Renal cortex interstitium (tissue), 11 donors: ENCODE measurements at regions not wholly inside any gene's neighbourhood (a gene's known extent, or its start where the extent isn't known, plus 50 kb on each side); places are given as distances from the start of the nearest gene placed in this dataset.
A peak's percentile ranks its signal among the peaks of the same experiment; 100 is the strongest.

Experiments used
- DNase-seq, 11 donors: peaks; one replicate each; pipeline ENCODE4 v3.0.0-alpha.2; 2013; ENCODE audit warnings: low read depth in 9 of 11, low spot score in 4 of 11; ENCODE audit errors: extremely low read depth in 1 of 11

DNA sequence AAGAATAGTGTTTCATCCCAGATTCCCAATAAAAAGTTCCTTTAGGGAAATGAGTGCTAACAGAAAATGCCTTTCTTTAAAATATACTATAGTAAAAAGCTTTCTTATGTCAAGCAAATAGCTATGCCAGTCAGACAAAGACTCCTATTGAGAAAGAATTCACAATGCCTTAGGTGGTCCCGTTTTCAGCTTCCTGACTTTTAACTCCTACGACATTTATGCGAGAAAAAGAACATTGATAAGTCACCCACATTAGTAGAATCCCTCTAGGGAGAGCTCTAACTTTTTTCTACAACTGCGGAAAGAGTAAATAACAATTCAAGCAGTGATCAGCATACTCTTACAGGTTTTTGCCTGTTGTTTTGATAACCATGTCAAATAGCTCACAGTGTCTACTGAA lies 750.8 kb upstream of the ACVR2A start:
- no peak for DNase-seq

DNA sequence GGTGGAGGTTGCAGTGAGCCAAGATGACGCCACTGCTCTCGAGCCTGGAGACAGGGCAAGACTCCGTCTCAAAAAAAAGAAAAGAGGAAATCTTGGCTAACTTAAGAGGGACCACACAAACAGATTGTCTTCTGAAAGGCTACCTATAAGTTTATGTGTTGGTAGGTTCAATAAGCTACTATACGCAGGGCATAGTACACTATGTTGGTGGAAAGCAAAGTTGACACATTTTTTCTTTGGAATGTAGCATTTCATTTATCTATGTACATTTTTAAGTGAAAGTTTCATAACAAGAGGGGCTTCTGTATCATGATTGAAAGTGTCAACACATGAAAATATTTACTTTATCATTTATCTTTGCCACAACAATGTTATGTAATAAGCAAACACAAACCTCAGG lies 752.6 kb upstream of the ACVR2A start:
- DNase-seq: no peak

DNA sequence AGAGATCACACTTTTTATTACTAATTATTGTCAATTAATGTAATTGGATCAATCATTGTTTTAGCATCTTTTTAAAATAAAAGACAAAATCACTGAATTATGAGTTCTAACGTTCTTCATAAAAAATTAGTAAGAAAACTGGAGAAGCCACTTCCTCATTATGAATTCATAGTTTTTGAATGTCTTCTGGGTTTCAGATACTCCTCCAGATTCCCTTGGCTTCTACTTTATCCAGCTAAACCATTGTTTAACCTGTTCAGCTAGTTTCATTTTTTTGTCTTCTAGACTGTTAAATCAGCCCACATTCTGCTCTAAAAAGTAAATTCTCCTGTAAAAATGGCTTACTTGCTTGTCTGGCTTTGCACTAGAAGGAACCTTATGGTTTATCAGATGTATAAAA lies 753.4 kb upstream of the ACVR2A start:
- DNase-seq: no peak

DNA sequence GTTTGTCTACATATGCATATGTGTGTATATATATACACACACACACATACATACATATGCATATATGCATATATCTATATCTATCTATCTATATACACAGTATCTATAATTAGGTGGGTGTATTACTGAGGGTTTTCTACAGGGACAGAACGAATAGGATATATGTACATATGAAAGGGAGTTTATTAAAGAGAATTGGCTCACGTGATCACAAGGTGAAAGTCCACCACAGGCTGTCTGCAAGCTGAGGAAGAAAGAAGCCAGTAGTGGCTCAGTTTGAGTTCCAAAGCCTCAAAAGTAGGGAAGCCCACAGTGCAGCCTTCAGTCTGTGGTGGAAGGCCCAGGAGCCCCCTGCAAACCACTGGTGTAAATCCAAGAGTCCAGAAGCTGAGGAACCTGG lies 756.0 kb upstream of the ACVR2A start:
- no peak for DNase-seq

DNA sequence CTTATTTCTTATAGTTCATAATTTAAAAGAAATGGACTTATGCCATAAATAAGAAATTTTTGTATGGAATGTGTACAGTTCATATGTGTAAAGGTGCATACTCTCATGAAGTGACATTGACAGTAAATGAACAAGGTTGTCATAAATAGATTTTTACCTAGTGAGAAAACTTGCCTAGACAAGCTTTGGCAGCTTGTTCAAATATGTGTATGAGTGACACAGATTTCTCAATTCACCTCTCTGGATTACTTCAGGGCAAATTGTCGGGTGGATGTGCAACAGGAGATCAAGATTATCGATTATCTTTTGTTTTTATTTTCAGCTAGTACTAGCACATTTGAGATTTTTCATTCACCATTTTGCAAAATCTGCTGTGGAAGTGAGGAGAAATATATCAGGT lies 758.1 kb upstream of the ACVR2A start:
- DNase-seq: no peak

DNA sequence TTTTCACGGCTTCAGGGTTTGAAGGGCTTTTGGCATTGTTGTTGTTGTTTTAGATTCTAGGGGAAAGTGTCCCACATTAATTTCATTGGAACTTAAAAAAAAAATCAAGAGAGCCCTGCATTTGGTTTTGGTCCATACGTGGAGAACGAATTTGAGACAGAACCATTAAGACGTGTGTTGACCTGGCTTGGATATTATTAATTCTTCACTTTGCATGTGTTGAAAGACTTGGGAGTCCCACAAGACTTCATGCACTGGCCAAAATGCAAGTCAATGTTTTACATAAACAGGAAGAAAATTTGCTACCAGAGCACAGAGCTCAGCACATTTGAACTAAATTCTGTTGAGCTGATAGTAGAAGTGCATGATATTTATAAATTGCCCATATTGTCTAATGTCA lies 761.2 kb upstream of the ACVR2A start:
- DNase-seq: no peak

DNA sequence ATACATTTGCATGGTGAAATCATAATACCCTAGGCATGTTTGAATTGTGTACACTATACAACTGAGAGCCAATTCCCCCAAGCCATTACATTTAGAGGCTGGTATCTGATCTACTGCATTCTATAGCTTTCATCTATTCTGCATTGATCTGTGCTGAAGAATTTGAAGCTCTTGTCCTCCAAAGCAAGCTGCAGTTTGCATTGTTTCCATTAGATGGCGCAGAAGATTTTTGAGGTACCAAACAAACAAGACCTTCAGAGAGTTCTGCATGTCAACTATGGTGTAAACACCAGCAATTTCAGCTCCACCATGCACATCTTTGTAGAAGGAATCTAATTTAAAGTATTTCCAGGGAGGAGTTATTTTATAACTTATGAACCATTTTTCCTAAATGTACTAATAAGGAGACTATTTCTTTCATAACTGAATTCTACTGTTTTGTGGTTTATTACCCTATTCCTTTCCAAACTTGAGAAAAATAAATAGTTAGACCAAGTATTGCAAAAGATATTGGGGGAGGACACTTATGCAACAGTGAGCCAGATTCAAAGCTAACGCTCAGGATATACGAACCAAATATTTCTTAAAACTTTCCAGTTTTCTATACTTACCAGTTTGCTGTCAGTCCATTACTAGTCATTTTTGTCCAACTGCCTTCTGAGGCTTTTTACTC lies 761.8 kb upstream of the ACVR2A start:
- DNase-seq: peak; percentile 44 to 67 (median 56)

DNA sequence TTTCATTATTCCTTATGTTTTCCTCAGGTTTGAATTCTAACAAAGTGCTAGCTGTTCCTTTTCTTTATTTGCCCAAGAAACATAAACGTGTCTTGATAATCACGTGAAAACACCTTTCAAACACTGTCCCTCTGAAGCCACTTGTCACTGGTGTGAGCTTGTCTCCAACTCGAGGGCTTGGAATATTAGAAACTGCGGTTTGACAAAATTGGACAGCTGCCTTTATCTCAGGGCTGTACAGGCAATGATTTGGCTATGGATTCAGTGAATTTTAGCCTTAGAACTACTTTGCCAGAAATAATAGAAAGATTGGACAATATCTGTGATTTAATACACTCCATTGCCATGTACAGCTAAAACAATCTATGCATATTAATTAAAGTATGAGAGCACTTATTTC lies 763.0 kb upstream of the ACVR2A start:
- no peak for DNase-seq

DNA sequence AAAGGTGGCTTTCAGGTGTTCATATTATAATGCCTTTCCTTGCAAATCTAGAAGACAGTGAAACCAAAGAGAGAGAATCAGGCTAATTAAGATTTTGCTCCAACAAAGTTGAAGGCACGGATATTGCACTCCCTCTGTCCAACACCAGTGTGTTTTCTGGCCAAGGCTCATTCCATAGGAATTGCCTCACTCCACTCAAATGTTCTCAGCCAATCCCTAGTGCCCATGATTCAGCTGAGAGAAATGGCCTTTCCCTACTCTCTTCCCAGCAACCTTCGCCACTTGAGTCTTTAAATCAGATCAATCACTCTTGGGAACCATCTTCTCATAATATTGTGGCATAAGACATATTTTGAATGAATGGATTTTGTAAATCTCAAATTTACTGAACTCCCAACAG lies 768.2 kb upstream of the ACVR2A start:
- no peak for DNase-seq

DNA sequence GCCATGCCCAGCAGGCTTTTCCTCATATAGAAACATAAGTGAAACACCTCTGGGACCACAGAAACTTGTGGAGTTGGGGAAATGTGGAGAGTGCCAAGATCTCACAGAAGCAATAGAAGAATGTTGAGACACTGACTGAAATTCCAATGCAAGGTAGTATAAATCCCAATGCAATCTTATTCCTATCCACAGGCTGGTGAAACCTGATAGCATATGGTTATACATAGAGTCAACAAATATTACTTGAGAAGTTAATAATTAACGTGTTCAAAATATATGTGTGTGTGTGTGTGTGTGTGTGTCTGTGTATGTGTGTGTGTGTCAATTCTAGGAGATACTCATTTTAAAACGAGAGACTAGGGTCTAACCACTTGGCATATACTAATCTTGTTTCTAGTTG lies 776.8 kb upstream of the ACVR2A start:
- no peak for DNase-seq

DNA sequence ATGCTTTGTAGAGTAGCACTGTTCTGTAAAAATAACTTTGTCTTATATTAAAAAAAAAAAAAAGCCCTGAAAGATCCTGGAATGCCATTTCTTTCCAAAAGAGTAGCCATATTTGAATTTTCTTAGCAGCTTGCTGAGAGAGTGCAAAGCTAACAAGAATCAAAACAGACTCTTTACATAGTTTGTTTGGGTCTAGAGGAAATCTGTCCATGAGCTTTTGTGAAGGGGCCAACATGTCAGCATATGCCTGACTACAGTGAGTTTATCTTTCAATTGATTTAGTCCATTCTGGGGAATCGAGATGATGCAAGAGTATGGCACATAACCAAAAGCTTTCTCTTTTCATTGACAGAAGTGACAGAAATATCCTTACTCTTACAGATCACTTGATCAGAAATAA lies 777.7 kb upstream of the ACVR2A start:
- no peak for DNase-seq

DNA sequence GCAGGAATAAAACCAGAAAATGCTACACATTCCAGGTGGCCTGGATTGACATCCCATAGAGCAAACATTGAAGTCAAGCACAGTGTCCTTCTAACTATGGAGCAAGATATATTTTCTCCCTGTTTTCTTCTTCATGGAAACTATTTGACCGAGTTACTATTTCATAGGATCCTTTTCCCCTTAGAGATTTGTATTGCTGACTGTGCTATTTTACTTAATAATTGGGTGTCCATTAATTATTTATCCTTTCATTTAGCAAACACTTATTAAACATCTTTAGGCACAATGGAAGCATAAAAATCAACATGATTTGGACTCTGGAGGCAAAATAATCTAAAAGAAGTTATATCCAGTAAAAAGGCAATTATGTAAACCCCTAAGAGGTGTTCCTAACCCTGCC lies 782.8 kb upstream of the ACVR2A start:
- DNase-seq: no peak

DNA sequence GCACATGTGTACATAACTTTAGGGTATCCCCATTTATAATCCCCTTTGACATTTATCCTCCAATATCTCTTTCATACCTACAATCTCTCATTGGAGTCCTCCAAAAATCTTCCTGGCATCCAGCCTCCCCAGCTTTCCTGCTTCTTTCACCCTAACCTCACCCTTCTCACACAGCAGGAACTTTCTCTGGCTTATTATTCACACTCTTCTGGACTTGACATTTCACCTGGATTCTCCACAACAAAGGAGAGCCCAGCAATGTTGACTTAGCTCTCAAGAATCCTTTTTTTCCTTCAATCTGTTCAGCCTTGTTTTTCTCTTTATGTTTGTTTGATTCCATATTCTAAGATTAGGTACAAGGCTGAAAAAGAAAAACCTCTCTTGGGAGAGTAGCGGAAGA lies 783.6 kb upstream of the ACVR2A start:
- DNase-seq: no peak

DNA sequence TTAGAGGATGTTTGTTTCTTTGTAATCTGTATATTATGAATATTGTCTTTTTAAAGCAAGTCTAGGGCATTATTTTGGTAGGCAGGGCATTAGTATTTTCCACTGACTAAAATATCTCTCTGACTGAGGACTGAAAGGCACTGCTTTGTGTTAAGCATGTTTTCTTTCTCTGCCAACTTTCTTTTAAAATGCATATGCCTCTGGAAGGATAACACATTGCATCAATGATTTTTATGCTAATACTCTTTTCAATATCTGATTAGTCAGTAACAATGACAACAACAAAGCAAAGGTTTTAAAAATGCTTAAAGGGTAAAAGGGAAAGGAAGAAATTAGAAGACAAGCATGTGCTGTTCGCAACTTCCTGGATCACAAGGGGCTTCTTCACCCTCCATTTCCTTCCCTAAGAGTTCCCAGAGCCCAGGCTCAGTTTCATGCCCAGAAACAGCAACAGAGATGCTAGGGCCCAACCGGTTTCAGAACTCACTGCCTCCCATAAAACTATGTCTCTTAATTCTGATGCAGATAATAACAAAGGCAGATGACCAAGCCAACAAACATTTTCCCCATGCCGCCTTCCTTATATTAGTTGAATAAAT lies 786.8 kb upstream of the ACVR2A start:
- DNase-seq: no peak

DNA sequence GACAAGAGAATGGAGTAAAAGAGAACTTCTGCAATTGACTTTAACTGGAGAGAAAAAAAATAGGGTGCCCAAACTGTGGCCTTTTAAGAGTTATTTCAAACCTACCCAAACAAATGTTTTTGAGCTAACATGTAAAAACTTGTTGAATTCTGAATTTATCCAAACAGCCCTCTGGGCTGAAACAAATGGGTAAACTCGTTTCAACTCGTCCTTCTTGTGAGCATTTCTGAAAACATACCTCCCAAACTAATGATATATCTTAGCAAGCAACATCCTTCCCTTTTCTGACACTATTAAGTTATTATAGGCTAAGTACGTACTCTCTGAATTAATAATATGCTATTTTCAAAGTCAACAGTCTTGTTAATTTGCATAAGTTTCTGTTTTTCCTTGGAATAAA lies 793.0 kb upstream of the ACVR2A start:
- DNase-seq: no peak

DNA sequence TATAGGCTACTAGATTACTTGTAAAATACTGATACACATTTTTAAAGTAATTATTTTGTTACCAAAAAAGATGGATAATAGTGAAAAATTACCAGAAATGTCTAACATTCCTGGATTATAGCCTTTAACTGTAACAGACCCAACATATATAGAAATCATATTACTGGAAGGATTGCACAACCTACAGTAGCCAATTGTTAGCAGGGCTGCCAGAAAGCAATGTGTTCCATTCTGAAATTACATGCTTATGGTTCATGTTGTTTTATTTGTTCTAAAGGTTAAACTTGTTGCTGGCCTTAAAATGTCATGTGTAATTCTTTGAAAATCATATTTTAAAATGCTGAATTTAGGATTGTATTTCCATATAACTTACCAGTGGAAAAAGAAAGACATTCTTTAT lies 793.6 kb upstream of the ACVR2A start:
- no peak for DNase-seq

DNA sequence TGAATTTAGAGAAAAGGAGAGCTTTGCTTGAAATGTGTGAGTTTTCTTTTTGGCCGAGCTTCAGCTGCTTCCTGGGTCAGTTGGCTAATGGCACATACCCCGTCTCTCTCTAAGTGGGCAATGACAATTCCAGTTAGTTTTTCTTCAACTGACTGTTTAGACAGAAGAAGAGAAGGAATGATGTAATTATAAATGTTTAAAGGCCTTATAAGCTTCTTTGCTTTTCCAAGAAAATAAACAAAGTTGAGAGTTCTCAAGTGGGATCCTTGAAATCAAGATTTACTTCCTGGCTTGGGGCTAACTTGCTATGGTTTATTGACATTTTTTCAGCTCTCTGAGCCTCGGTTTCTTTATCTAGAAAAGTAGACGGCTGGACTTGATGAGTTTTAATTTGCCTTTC lies 794.9 kb upstream of the ACVR2A start:
- no peak for DNase-seq

DNA sequence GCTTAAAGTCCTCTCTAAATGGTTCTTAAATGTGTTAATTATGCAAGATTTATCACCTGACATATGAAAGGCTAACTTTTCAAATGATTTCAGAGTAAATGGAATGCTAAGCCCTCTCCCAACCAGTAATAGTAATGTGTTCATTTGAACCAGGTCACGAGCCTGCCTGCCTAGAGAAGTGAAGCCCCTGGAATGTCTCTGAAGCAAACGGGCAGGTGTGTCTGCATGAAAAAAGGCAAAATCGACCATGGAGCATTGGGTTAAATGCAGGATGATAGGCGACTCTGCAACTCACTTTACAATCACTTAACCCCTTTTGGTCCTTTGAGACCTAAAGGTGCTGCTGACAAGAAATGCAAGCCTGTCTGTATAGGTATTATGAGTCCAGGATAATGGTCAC lies 798.4 kb upstream of the ACVR2A start:
- no peak for DNase-seq

DNA sequence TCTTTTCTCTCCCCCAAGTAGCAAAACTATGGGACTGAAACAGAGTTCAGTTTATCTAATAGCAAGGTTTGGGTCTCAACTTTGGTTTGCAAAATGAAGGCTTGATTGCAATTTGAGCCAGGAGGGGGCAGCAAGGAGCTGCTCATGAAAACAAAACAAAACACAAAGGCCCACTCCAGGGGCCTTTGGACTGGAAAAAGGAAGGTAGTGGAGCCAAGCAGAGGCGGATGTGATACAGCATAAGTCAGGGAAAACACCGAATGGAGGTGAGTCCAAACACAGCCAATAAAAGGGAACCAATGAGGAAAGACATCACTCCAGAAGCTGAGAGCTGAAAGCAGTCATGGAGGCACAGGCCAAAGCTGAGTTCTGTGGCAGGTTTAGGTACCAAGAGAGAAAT lies 799.7 kb upstream of the ACVR2A start:
- no peak for DNase-seq

DNA sequence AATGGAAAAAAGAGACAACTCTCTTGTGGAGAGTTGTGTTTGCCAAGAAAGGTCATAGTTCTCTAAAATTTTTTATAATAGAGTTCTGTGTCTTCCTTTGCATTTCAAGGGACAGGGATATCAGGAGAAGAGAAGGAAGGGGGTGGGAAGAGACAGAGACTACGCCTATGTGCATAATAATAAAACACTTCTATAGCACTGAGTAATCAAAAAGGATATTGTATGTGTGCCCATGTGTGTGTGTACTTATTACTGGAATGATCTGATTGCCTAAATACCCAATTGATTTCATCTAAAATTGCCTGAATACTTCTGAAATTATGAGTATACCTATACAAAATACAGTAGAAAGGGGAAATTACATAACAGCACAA lies 803.7 kb upstream of the ACVR2A start:
- no peak for DNase-seq

DNA sequence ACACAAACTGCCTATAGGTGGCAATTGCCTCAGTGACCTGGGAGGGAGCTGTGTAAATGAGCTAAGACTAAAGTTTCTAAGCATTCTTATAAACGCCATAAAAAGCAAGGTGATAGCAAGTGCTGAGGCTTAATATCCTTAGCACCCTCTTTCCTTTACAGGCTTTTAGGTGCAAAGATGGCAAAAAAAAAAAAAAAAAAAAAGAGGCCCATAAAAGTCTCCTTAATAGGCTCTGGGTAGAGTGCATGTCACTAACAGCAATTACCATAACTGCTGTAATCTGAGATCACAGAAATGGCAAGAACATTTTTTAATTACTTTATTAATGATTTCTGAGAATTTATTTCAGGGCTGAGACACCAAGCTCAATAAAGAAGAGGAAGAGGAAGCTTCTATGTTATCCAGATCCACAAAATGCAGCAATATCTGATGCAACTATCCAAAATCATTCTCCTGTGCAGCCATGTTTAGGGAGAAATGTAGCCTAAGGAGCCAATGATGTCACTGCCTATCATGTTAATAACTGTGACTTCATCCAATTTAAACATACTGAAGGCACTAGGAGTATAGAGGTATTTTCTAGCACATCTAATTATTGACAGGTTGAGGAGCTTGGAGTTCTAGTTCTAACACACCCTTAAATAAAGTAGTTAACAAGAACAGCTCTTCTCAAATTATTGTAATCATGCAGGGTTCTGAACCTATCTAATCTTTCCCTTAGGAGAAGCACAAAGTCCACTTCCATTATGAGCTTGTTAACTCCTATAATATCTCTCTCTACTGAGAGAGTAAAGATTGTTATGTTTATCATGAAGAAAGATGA lies 804.3 kb upstream of the ACVR2A start:
- no peak for DNase-seq
